Spleen (tissue), 11 donors: ENCODE measurements at regions not wholly inside any gene's neighbourhood (a gene's known extent, or its start where the extent isn't known, plus 50 kb on each side); places are given as distances from the start of the nearest gene placed in this dataset.

Experiments used
- DNase-seq: peaks from one replicate; pipeline ENCODE4 v3.0.0-alpha.2; 2020
- H3K27ac ChIP-seq, 8 donors: fragments of 200-600 bp; sonication (generic) in 7 of 8; 1 replicate in 4 of 8; 2 replicates in 4 of 8; pipeline versions ENCODE4 v1.5.0 to v1.8.0; 2016 to 2021; ENCODE audit warnings: inconsistent platforms in 4 of 8, mild to moderate bottlenecking in 4 of 8, moderate library complexity in 1 of 8
- H3K27me3 ChIP-seq, 7 donors: fragments of 200-600 bp; sonication (generic) in 6 of 7; replicated peaks in 1 of 7; 1 replicate in 4 of 7; 2 replicates in 3 of 7; pipeline versions ENCODE4 v1.5.0 to v1.8.0; 2016 to 2021; ENCODE audit warnings: inconsistent platforms in 3 of 7, mild to moderate bottlenecking in 1 of 7
- H3K36me3 ChIP-seq, 6 donors: fragments of 200-600 bp; sonication (generic) in 5 of 6; 1 replicate in 4 of 6; 2 replicates in 2 of 6; pipeline versions ENCODE4 v1.5.0 to v1.8.0; 2016 to 2021; ENCODE audit warnings: inconsistent platforms in 2 of 6
- H3K4me1 ChIP-seq, 6 donors: fragments of 200-600 bp; sonication (generic) in 5 of 6; 1 replicate in 3 of 6; 2 replicates in 3 of 6; pipeline versions ENCODE4 v1.5.0 to v1.8.0; 2016 to 2021; ENCODE audit warnings: inconsistent platforms in 3 of 6
- H3K4me3 ChIP-seq, 8 donors: fragments of 200-600 bp; sonication (generic) in 7 of 8; 1 replicate in 4 of 8; 2 replicates in 4 of 8; pipeline versions ENCODE4 v1.5.0 to v1.8.0; 2016 to 2021; ENCODE audit warnings: inconsistent platforms in 4 of 8, mild to moderate bottlenecking in 4 of 8, moderate library complexity in 2 of 8
- H3K9me3 ChIP-seq, 8 donors: fragments of 200-600 bp; sonication (generic) in 7 of 8; 1 replicate in 4 of 8; 2 replicates in 4 of 8; pipeline versions ENCODE4 v1.5.0 to v1.8.0; 2016 to 2021; ENCODE audit warnings: inconsistent platforms in 4 of 8
- CTCF ChIP-seq, 11 experiments: fragments of 200-600 bp in 7 of 11; fragments of 450-650 bp in 4 of 11; sonication (generic) in 4 of 11; IDR thresholded peaks in 8 of 11; conservative IDR thresholded peaks in 3 of 11; 1 replicate in 7 of 11; 2 replicates in 4 of 11; pipeline versions ENCODE4 v1.4.0 to v1.8.0; 2016 to 2021; ENCODE audit warnings: antibody characterized with exemption in 11 of 11, inconsistent platforms in 4 of 11, mild to moderate bottlenecking in 1 of 11
- POLR2A ChIP-seq, 3 donors: fragments of 450-650 bp; IDR thresholded peaks; one replicate each; pipeline ENCODE4 v1.5.1; 2017; ENCODE audit warnings: antibody characterized with exemption in 3 of 3, mild to moderate bottlenecking in 1 of 3
- POLR2AphosphoS5 ChIP-seq, 3 donors: sonication (generic); formaldehyde crosslinking; IDR thresholded peaks; one replicate each; pipeline ENCODE4 v1.5.1; 2017; ENCODE audit warnings: antibody characterized with exemption in 3 of 3
- WGBS, 5 donors: extraction: QIAGEN DNeasy Blood & Tissue Kit in 3 of 5; methylation state at CpG; one replicate each; pipeline versions ENCODE4 v1.1.5 to v1.1.7; 2013 to 2018; 5-methylcytosine and 5-hydroxymethylcytosine counted together
- intact Hi-C: fragments of 100-400 bp; cut with DNase I; formaldehyde crosslinking; loops from one replicate; pipeline ENCODE4 v1.15.0; 2023; ENCODE audit warnings: low total_unique reads
- donor health status: healthy with polysubstance abuse.
- donor health status: DM: no; HTN: no; CAD: no; lungs with moderate emphysema.
- donor health status: DM: no; HTN: no; CAD: no.
- donor health status: Bipolar disorder and iron deficiency.
- donor health status: healthy.
- donor health status: DM: no; HTN: no; CAD: no.
- donor health status: DM: yes; HTN: yes; CAD: no.

GRCh38 chr10:3671386-3671955 lies 113.5 kb downstream of the KLF6 start:
- no peaks in the 10 kb centered on the region for H3K27me3 ChIP-seq
- no peak for DNase-seq
- 62 to 82% (median 69%) methylated on average over 13 of the region's 13 CpGs for WGBS, 5 donors
- TF ChIP-seq CTCF (IDR thresholded peaks at IDR 0.05 in 8 of 11, conservative IDR thresholded peaks at IDR 0.05 in 3 of 11) = no peak
- TF ChIP-seq POLR2A (IDR thresholded peaks at IDR 0.05) = no peak
- no peak for TF ChIP-seq POLR2AphosphoS5 (IDR thresholded peaks at IDR 0.05)
- no peaks in the 10 kb centered on the region for H3K36me3 ChIP-seq
- no peaks in the 10 kb centered on the region for H3K9me3 ChIP-seq
- H3K4me3 ChIP-seq = no peak overlapping the region
- peaks cover 0 to 46% (median 18%) of the 10 kb centered on the region in 6 donors for H3K4me1 ChIP-seq
- intact Hi-C loops = no loop called here
- H3K27ac ChIP-seq = peak overlapping the region in 3 of 8 donors; percentile 58 to 92 (median 90)

- Histone ChIP-seq H3K27me3 (no peaks in the 10 kb centered on the region), H3K4me3 (peak overlapping the region in 2 of 8 donors; percentile 10 to 58), H3K4me1 (peaks cover 0 to 54% (median 23%) of the 10 kb centered on the region in 6 donors), H3K27ac (peak overlapping the region in 7 of 8 donors; percentile 81 to 92 (median 89)), H3K36me3 (no peaks in the 10 kb centered on the region), H3K9me3 (no peaks in the 10 kb centered on the region)
- intact Hi-C loops = no loop called here
- 33 to 51% (median 45%) methylated on average over 4 of the region's 4 CpGs for WGBS, 5 donors
- no peak for DNase-seq
- no peak for TF ChIP-seq CTCF (IDR thresholded peaks at IDR 0.05 in 8 of 11, conservative IDR thresholded peaks at IDR 0.05 in 3 of 11)
- TF ChIP-seq POLR2A (IDR thresholded peaks at IDR 0.05) = no peak
- TF ChIP-seq POLR2AphosphoS5 (IDR thresholded peaks at IDR 0.05) = no peak
Observed at GRCh38 chr10:3668966-3669330, 116.1 kb downstream of the KLF6 start.

- Histone ChIP-seq H3K27ac (peak overlapping the region; percentile 49 to 92 (median 88)), H3K4me3 (peak overlapping the region in 3 of 8 donors; percentile 9 to 58 (median 10)), H3K4me1 (peaks cover 0 to 54% (median 23%) of the 10 kb centered on the region in 6 donors), H3K36me3 (no peaks in the 10 kb centered on the region), H3K27me3 (no peaks in the 10 kb centered on the region), H3K9me3 (no peaks in the 10 kb centered on the region)
- peak; percentile 90 for DNase-seq
- 24 to 47% (median 32%) methylated on average over 21 of the region's 21 CpGs for WGBS, 5 donors
- TF ChIP-seq POLR2AphosphoS5 (IDR thresholded peaks at IDR 0.05) (peak; percentile 25 to 55 (median 35)), POLR2A (IDR thresholded peaks at IDR 0.05) (no peak), CTCF (IDR thresholded peaks at IDR 0.05 in 8 of 11, conservative IDR thresholded peaks at IDR 0.05 in 3 of 11) (no peak)
- intact Hi-C loops = no loop called here
Observed at GRCh38 chr10:3668276-3668965, 116.6 kb downstream of the KLF6 start.

- 28 to 52% (median 41%) methylated on average over 14 of the region's 14 CpGs for WGBS, 5 donors
- Histone ChIP-seq H3K9me3 (no peaks in the 10 kb centered on the region), H3K4me1 (peaks cover 0 to 52% (median 23%) of the 10 kb centered on the region in 6 donors), H3K4me3 (peak overlapping the region in 1 of 8 donors; percentile 58), H3K27me3 (no peaks in the 10 kb centered on the region), H3K27ac (peak overlapping the region in 7 of 8 donors; percentile 81 to 92 (median 89)), H3K36me3 (no peaks in the 10 kb centered on the region)
- TF ChIP-seq POLR2A (IDR thresholded peaks at IDR 0.05) (no peak), POLR2AphosphoS5 (IDR thresholded peaks at IDR 0.05) (peak in 1 of 3 donors; percentile 19)
- intact Hi-C loops = no loop called here
- DNase-seq = peak; percentile 90
Observed at GRCh38 chr10:3666525-3667302, 118.3 kb downstream of the KLF6 start.
